SK-N-SH treated with all-trans-retinoic acid at 6 μM for 48 hours (cell line): ENCODE measurements at regions not wholly inside any gene's neighbourhood (a gene's known extent, or its start where the extent isn't known, plus 50 kb on each side); places are given as distances from the start of the nearest gene placed in this dataset.

Source experiments
- RARB ChIP-seq: fragments of 250-450 bp; sonication (Bioruptor Pico); IDR thresholded peaks from 2 replicates; pipeline ENCODE4 v1.8.0; 2021; ENCODE audit warnings: mild to moderate bottlenecking, moderate library complexity
- TOX ChIP-seq: fragments of 250-450 bp; sonication (Bioruptor Pico); IDR thresholded peaks from 2 replicates; pipeline ENCODE4 v1.8.0; 2021; ENCODE audit warnings: mild to moderate bottlenecking, moderate library complexity, borderline replicate concordance

DNA sequence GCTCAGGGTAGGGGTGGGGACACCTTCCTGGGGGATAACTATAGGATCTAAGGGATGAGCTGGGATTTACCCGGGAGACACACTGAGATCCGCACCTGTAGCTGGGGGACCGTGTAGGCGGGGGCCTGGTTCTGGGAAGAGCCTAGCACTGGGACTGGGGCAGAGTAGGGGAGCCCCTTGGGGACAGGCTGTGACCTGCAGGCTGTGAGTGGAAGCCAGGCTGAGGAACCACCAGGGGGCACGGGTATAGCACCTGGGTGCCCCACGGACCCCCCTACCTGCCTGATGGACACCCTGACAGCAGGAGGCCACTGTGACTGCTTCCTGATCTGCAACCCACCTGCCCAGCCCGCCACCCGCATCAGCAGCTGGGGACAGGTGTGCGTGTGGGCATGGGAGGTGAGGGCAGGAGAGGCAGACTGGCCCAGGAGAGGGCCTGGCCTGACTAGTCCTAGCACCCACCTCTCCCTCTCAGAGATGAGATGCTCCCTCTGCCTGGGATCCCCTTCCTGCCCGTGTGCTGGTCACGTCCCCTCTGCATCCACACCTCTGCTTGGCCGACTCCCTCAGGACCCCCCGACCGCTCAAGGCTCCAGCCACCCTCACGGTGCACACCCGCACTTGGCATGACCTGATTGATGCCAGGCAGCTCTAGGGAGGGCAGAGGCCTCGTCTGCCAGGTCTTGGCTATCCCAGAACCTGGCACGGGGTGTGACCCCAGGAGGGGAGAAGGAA, 94.2 kb upstream of the NKX1-1 start:
- no peak for TF ChIP-seq RARB (CRISPR knock-in tag)
- no peak for TF ChIP-seq TOX
